Activated CD4-positive, alpha-beta memory T cell treated with anti-CD3 and anti-CD28 coated beads for 36 hours (primary cell): ENCODE measurements at regions not wholly inside any gene's neighbourhood (a gene's known extent, or its start where the extent isn't known, plus 50 kb on each side); places are given as distances from the start of the nearest gene placed in this dataset.

Experiments
- CTCF ChIA-PET: fragments of 350-600 bp; sonication (Branson Sonifier 250); formaldehyde crosslinking; loops from one replicate; lab custom pipeline; 2021; ENCODE audit warnings: antibody characterized with exemption, inconsistent platforms; lab: Charles Lee
- POLR2A ChIA-PET: fragments of 350-600 bp; sonication (Branson Sonifier 250); formaldehyde crosslinking; loops from one replicate; lab custom pipeline; 2021; ENCODE audit warnings: antibody characterized with exemption; lab: Charles Lee
- DNase-seq: peaks from one replicate; pipeline ENCODE4 v3.0.0-alpha.2; 2020
- H3K27ac Mint-ChIP-seq: one replicate; pipeline ENCODE4 v1.8.0; 2021; ENCODE audit warnings: mixed read lengths
- H3K27me3 Mint-ChIP-seq: one replicate; pipeline ENCODE4 v1.8.0; 2021; ENCODE audit warnings: mixed read lengths
- H3K36me3 Mint-ChIP-seq: one replicate; pipeline ENCODE4 v1.8.0; 2021; ENCODE audit warnings: mixed read lengths
- H3K4me1 Mint-ChIP-seq: one replicate; pipeline ENCODE4 v1.8.0; 2021; ENCODE audit warnings: low read depth, mixed read lengths
- H3K4me3 Mint-ChIP-seq: one replicate; pipeline ENCODE4 v1.8.0; 2021; ENCODE audit warnings: mild to moderate bottlenecking, mixed read lengths
- H3K9me3 Mint-ChIP-seq: one replicate; pipeline ENCODE4 v1.8.0; 2021; ENCODE audit warnings: mixed read lengths
- intact Hi-C: fragments of 100-400 bp; cut with micrococcal nuclease; formaldehyde crosslinking; loops from one replicate; pipeline ENCODE4 v1.15.1; 2023

GRCh38 chr10:20957744-20958143 is 60.6 kb upstream of the NEBL start:
- intact Hi-C loops: no loop called here
- Mint-ChIP-seq H3K27ac (no peak overlapping the region), H3K27me3 (peaks cover 1% of the 10 kb centered on the region), H3K36me3 (no peaks in the 10 kb centered on the region), H3K4me3 (no peak overlapping the region), H3K9me3 (no peaks in the 10 kb centered on the region), H3K4me1 (no peaks in the 10 kb centered on the region)
- DNase-seq: no peak
- ChIA-PET POLR2A (no interaction called here), CTCF (no interaction called here)

- H3K9me3 Mint-ChIP-seq: no peaks in the 10 kb centered on the region
- no peaks in the 10 kb centered on the region for H3K4me1 Mint-ChIP-seq
- DNase-seq: no peak
- intact Hi-C loops: no loop called here
- H3K27ac Mint-ChIP-seq: no peak overlapping the region
- no peaks in the 10 kb centered on the region for H3K36me3 Mint-ChIP-seq
- H3K27me3 Mint-ChIP-seq: peaks cover 1% of the 10 kb centered on the region
- POLR2A ChIA-PET: no interaction called here
- no peak overlapping the region for H3K4me3 Mint-ChIP-seq
- CTCF ChIA-PET: no interaction called here
These were observed 59.7 kb upstream of the NEBL start for GRCh38 chr10:20956843-20957242.

GRCh38 chr10:20955355-20955893 is 58.3 kb upstream of the NEBL start:
- no peaks in the 10 kb centered on the region for H3K36me3 Mint-ChIP-seq
- intact Hi-C loops: no loop called here
- H3K4me1 Mint-ChIP-seq: no peaks in the 10 kb centered on the region
- no peak overlapping the region for H3K27ac Mint-ChIP-seq
- CTCF ChIA-PET: no interaction called here
- POLR2A ChIA-PET: no interaction called here
- H3K27me3 Mint-ChIP-seq: peaks cover 1% of the 10 kb centered on the region
- no peak overlapping the region for H3K4me3 Mint-ChIP-seq
- H3K9me3 Mint-ChIP-seq: no peaks in the 10 kb centered on the region
- no peak for DNase-seq

DNA sequence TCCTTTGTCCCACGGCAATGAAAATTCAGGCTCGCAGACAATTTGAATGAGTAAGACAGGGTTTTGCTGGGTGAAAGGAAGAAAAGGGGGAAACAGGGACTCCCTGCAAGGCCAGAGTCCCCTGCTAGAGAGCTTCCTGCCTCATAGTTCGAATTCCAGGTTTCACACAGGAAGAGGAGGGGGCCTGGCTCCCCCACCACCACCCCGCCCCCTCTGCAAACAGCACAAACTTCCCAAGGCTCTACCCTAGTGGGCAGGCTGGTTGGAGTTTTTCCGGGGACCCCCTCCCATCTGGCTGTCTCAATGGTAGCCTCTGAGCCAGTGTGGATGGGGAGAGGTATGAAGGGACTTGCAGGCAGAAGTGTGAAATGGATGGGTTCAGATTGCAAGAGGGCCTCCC is 57.4 kb upstream of the NEBL start:
- ChIA-PET POLR2A (no interaction called here), CTCF (no interaction called here)
- no peaks in the 10 kb centered on the region for H3K36me3 Mint-ChIP-seq

GRCh38 chr10:20953120-20953519 is 56.0 kb upstream of the NEBL start:
- intact Hi-C loops: no loop called here
- Mint-ChIP-seq H3K9me3 (no peaks in the 10 kb centered on the region), H3K27me3 (no peaks in the 10 kb centered on the region), H3K27ac (no peak overlapping the region), H3K36me3 (no peaks in the 10 kb centered on the region), H3K4me1 (no peaks in the 10 kb centered on the region), H3K4me3 (no peak overlapping the region)
- DNase-seq: no peak
- ChIA-PET CTCF (no interaction called here), POLR2A (no interaction called here)

More for the DNA sequence above, 57.4 kb upstream of the NEBL start:
- no peak overlapping the region for H3K4me3 Mint-ChIP-seq
- no peak overlapping the region for H3K27ac Mint-ChIP-seq
- peaks cover 1% of the 10 kb centered on the region for H3K27me3 Mint-ChIP-seq
- no peaks in the 10 kb centered on the region for H3K4me1 Mint-ChIP-seq
- DNase-seq: no peak
- H3K9me3 Mint-ChIP-seq: no peaks in the 10 kb centered on the region
- intact Hi-C loops: no loop called here

GRCh38 chr10:20949967-20950366 is 52.9 kb upstream of the NEBL start:
- ChIA-PET POLR2A (no interaction called here), CTCF (no interaction called here)
- Mint-ChIP-seq H3K9me3 (no peaks in the 10 kb centered on the region), H3K4me1 (no peaks in the 10 kb centered on the region), H3K27ac (no peak overlapping the region), H3K27me3 (no peaks in the 10 kb centered on the region), H3K36me3 (no peaks in the 10 kb centered on the region), H3K4me3 (no peak overlapping the region)
- intact Hi-C loops: no loop called here
- no peak for DNase-seq

DNA sequence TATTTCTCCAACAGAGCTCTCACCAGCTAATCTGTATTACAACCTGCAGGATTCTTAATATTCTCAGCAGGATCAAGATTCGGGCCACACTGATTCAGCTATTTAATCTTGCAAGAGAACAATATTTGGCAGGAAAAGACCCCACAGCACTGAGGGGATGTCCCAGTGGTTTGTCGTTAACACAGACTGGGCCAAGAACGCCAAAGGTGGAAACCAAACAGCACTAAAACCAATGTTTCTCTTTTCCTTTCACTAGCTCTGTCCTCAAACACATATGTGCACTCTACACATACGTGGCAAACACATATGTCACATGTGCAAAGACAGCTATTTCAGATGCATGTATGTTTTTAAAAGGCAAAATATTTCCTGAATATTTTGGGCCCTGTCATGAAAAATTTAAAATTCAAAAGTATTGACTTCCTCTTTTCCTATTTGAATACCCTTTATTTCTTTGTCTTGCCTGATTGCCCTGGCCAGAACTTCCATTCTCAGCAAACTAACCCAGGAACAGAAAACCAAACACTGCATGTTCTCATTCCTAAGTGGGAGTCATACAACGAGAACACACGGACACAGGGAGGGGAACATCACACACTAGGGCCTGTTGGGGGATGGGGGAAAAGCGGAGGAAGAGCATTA is 51.7 kb upstream of the NEBL start:
- ChIA-PET CTCF (no interaction called here), POLR2A (no interaction called here)
- Mint-ChIP-seq H3K9me3 (no peaks in the 10 kb centered on the region), H3K4me1 (no peaks in the 10 kb centered on the region), H3K27me3 (no peaks in the 10 kb centered on the region), H3K36me3 (no peaks in the 10 kb centered on the region), H3K27ac (no peak overlapping the region), H3K4me3 (no peak overlapping the region)
- intact Hi-C loops: no loop called here
- DNase-seq: no peak
